IPS-20b (cell line): ENCODE measurements at regions not wholly inside any gene's neighbourhood (a gene's known extent, or its start where the extent isn't known, plus 50 kb on each side); places are given as distances from the start of the nearest gene placed in this dataset.

Experiments
- H3K27ac ChIP-seq: one replicate; pipeline ENCODE4 v1.5.1; 2013; ENCODE audit warnings: low read length
- H3K27me3 ChIP-seq: 2 replicates; pipeline ENCODE4 v1.6.1; 2013; ENCODE audit warnings: mild to moderate bottlenecking, low read length, inconsistent platforms; ENCODE audit not compliant: insufficient read depth
- H3K36me3 ChIP-seq: 2 replicates; pipeline ENCODE4 v1.6.1; 2013; ENCODE audit warnings: low read depth, mild to moderate bottlenecking, inconsistent platforms, low read length, moderate library complexity; ENCODE audit not compliant: insufficient read depth
- H3K4me1 ChIP-seq: 2 replicates; pipeline ENCODE4 v1.6.1; 2013; ENCODE audit warnings: mild to moderate bottlenecking, control low read depth, inconsistent platforms, low read length, moderate library complexity; ENCODE audit not compliant: insufficient read depth
- H3K4me3 ChIP-seq: 2 replicates; pipeline ENCODE4 v1.5.1; 2013; ENCODE audit warnings: mild to moderate bottlenecking, low read length, inconsistent platforms
- H3K9ac ChIP-seq: 2 replicates; pipeline ENCODE4 v1.6.1; 2013; ENCODE audit warnings: low read depth, mild to moderate bottlenecking, inconsistent platforms, low read length, moderate library complexity
- H3K9me3 ChIP-seq: 2 replicates; pipeline ENCODE4 v1.6.1; 2013; ENCODE audit warnings: mild to moderate bottlenecking, low read depth, low read length, inconsistent platforms; ENCODE audit not compliant: insufficient read depth

DNA sequence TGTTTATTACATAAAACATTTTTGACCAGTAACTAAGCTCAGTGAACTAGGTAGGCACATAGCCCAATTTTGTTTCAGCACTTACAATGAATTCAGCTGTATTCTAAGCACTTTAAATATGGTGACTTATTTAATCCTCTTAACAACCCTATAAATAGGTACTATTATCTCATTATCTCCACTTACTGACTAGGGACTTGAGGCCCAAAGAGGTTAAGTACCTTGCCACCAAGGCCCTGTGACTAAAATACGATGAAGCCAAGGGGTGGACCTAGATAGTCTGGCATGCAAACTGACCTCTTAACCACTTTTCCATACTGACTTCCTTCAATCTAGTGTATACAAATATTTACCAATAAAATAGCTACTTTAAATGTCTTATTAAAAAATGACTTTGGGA lies 266.4 kb downstream of the ZNF608 start:
- Histone ChIP-seq H3K9ac (no peak overlapping the region), H3K27ac (no peak overlapping the region)

DNA sequence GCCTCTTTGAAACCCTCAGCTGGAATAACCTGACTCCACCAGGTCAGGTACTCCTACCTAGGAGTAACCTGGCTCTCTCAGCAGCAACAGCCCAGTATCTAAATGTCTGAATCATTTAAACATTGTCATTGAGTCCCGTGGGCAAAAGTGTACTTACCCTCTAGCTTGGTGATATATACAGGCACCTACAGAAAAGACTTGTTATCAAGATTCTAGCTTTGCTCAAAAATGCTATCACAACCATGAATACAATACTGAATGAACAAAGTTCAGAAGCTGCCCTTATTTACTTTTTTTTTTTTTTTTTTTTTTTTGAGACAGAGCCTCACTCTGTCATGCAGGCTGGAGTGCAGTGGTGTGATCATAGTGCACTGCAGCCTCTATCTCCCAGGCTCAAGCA lies 268.2 kb downstream of the ZNF608 start:
- Histone ChIP-seq H3K27me3 (no peaks in the 10 kb centered on the region), H3K4me3 (no peak overlapping the region), H3K9ac (no peak overlapping the region), H3K9me3 (no peaks in the 10 kb centered on the region), H3K4me1 (peaks cover 19% of the 10 kb centered on the region; the same call in 1 of the 2 replicates), H3K27ac (no peak overlapping the region), H3K36me3 (no peaks in the 10 kb centered on the region)

More for the DNA sequence above, 266.4 kb downstream of the ZNF608 start:
- Histone ChIP-seq H3K36me3 (no peaks in the 10 kb centered on the region), H3K4me3 (no peak overlapping the region), H3K27me3 (no peaks in the 10 kb centered on the region), H3K9me3 (no peaks in the 10 kb centered on the region), H3K4me1 (peaks cover 19% of the 10 kb centered on the region; the same call in 1 of the 2 replicates)

DNA sequence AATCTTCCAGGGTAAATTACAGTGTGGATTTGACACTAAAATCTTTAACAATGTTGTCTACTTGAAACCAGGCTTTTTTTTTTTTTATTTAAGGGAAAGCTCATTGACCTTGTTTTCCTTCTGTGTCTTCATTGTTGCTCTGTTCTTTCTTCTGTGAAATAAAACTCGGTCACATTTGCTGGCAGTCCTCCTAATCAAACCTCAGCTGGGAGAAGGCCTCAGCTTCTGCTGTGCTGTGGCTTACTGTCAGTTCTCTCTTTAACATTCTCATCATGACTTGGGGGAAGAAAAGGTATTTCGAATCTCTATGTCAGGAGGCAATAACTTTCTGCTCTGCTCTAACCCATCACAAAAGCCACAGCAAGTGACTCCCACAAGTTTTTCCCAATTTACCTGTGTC lies 268.9 kb downstream of the ZNF608 start:
- Histone ChIP-seq H3K9me3 (no peaks in the 10 kb centered on the region), H3K36me3 (no peaks in the 10 kb centered on the region), H3K9ac (peak overlapping the region; percentile 12; the same call in 1 of the 2 replicates), H3K27me3 (no peaks in the 10 kb centered on the region), H3K27ac (no peak overlapping the region), H3K4me1 (peaks cover 19% of the 10 kb centered on the region; the same call in 1 of the 2 replicates), H3K4me3 (no peak overlapping the region)

DNA sequence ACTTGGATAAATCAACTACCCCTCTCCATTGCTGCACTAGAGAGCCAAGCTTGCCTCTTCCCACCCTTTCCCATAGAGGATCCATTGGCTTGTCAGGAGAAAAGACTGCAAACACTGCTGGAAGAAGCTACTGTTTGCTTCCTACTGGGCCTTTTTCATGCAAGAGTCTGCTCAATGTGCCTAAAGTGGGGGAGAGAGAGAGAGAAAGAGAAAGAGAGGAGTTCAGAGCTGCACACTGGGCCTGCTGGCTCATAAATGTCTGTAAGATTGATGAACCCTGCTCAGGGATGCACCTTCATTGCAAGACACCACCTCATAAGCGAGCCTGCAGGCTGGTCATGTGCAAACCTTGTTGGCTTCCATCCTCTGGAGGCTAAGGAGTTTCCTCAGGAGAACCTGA lies 269.4 kb downstream of the ZNF608 start:
- Histone ChIP-seq H3K9ac (peak overlapping the region; percentile 12; the same call in 1 of the 2 replicates), H3K4me1 (peaks cover 19% of the 10 kb centered on the region; the same call in 1 of the 2 replicates), H3K9me3 (no peaks in the 10 kb centered on the region), H3K36me3 (no peaks in the 10 kb centered on the region), H3K27ac (no peak overlapping the region), H3K27me3 (no peaks in the 10 kb centered on the region), H3K4me3 (peak overlapping the region; percentile 15; the same call in 1 of the 2 replicates)

DNA sequence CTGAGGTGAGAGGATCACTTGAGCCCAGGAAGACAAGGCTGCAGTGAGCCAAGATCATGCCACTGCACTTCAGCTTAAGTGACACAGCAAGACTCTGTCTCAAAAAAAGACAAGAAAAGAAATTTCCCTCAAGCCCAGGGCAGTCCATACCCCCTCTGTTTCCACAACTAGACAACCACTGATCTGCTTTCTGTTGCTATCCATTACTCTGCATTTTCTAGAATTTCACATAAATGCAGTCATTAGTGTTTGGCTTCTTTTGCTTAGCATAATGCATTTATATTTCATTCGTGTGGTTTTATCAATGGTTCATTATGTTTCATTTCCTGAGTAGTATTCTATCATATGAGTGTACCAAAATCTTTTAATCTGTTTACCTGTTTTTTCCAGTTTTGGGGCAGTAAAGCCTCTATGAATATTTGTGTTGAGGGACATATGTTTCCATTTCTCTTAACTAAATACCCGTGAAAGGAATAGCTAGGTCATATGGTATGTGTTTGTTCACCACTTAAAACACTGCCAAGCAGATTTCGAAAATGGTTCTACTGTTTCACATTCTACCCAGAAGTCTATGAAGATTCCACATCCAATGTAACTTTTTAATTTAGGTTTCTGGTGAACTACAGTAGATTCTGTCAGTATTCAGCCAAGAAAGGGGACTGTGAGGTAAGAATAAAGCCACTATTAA lies 271.8 kb downstream of the ZNF608 start:
- Histone ChIP-seq H3K9ac (no peak overlapping the region), H3K36me3 (no peaks in the 10 kb centered on the region), H3K4me3 (no peak overlapping the region), H3K27me3 (no peaks in the 10 kb centered on the region), H3K4me1 (peaks cover 22% of the 10 kb centered on the region), H3K27ac (no peak overlapping the region), H3K9me3 (no peaks in the 10 kb centered on the region)

DNA sequence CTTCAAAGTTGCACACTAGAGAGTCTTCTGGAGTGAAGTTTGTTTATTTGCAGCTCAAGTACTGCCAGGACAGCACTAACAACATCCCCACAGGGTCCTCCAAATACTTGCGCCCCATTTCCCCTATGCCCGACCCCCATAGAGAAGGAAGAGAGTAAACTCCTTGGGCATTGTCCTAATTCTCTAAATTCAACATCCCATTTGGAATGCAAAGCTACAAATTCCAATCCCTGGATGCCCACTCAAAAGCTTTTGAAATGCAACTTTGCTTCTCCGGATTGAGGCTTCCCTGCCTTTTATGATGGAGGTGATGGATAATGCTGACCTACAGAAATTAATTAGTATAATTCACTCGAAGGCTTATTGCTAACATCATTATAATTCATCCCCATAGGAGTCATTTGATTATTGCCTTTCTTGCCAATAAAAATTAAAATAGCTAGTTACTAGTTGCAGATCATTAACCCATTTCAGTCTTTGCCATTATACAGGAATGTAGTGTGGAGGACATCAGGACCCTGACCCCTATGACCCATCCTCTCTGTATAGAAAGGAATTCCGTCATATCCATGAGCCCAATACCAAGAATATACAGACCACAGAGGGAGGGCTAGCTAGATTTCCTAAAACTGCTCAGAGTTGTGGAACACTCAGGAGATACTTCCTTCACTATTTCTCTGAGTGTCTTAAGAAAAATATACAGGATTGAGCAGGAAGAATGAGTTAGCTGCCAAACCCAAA lies 277.6 kb downstream of the ZNF608 start:
- no peaks in the 10 kb centered on the region for H3K27me3 ChIP-seq
- no peaks in the 10 kb centered on the region for H3K9me3 ChIP-seq
- peak overlapping the region; percentile 21; the same call in 1 of the 2 replicates for H3K4me3 ChIP-seq
- H3K36me3 ChIP-seq = no peaks in the 10 kb centered on the region
- H3K9ac ChIP-seq = 0 out of 2 replicates have a peak overlapping the region, but pooled peaks have one; percentile 35
- no peak overlapping the region for H3K27ac ChIP-seq
- peaks cover 30% of the 10 kb centered on the region for H3K4me1 ChIP-seq

DNA sequence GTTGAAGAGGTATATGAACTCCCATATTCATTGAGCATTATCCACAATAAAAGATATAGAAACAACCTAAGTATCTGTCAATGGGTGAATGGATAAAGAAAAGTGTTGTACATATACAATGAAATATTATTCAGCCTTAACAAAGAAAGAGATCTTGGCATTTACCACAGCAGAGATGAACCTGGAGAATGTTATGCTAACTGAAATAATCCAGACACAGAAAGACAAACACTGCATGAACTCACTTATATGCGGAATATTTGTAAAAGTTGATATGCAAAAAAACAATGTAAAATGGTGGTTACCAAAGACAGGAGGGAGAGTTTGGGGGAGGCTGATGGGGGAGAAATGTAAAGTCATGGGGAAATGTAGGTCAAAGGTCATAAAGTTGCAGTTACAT lies 278.7 kb downstream of the ZNF608 start:
- H3K9me3 ChIP-seq = no peaks in the 10 kb centered on the region
- H3K27ac ChIP-seq = peak overlapping the region; percentile 34
- no peaks in the 10 kb centered on the region for H3K36me3 ChIP-seq
- H3K9ac ChIP-seq = 0 out of 2 replicates have a peak overlapping the region, but pooled peaks have one; percentile 18
- peaks cover 30% of the 10 kb centered on the region for H3K4me1 ChIP-seq
- no peaks in the 10 kb centered on the region for H3K27me3 ChIP-seq
- no peak overlapping the region for H3K4me3 ChIP-seq

DNA sequence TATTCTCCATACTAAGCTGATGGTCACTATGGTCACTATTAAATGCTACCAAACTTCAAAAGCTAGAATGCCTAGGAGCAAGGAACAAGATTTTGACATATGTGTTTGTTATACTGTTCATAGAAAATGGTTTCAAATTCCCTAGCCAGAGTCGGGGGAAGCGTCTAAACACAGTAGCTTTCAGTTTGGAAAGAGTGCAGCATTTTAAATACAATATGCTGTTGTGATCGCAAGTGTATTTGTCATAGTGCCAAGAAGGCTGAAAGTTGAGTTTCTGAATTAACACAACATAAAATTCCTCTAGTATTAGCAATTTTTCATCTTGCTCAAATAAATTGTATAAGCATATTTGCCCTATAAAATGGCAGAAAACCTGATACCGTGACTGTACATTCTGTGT lies 280.4 kb downstream of the ZNF608 start:
- Histone ChIP-seq H3K4me3 (no peak overlapping the region), H3K9ac (no peak overlapping the region), H3K27me3 (no peaks in the 10 kb centered on the region), H3K27ac (peak overlapping the region; percentile 3), H3K4me1 (peaks cover 30% of the 10 kb centered on the region), H3K9me3 (no peaks in the 10 kb centered on the region), H3K36me3 (no peaks in the 10 kb centered on the region)

DNA sequence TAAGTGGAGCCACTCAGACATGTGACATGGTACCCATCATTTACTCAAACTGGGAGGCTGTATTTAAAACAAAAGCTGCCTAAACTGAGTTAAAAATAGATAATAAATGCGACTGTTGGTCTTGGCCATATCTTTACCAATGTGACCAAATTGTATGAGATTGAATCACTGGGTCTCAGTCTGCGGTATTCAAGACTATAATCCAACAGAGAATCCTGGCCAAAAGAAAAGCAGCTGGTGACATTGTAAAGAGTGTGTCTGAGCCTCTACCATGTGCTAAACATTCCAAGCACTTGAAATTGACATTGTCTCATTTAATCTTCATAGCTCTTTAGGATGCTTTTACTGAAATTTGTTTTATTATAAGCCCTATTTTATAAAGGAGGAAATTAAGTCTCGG lies 282.6 kb downstream of the ZNF608 start:
- H3K9me3 ChIP-seq = no peaks in the 10 kb centered on the region; the same call in 1 of the 2 replicates
- H3K27me3 ChIP-seq = no peaks in the 10 kb centered on the region
- no peak overlapping the region for H3K27ac ChIP-seq
- no peak overlapping the region for H3K9ac ChIP-seq
- H3K4me3 ChIP-seq = no peak overlapping the region
- H3K36me3 ChIP-seq = no peaks in the 10 kb centered on the region
- peaks cover 18% of the 10 kb centered on the region for H3K4me1 ChIP-seq

DNA sequence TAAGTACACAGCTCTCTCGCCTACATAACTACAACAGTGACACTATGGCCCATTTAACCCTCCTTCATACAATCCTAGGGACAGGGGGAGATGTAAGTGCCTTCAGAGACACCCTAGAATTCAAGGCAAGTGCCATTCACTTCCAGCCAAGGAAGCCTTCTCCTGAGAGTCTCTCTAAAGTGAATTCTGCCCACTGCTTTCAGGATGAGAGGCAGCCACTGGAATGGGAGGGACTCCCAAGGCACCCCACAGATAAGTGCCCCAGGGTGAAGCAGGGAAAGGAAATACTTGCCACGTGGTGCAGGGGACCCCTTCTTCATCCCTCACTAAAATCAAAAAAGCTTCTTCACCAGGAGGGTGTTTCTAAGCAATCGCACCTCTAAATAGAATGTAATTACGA lies 283.7 kb downstream of the ZNF608 start:
- no peaks in the 10 kb centered on the region; the same call in 1 of the 2 replicates for H3K9me3 ChIP-seq
- H3K9ac ChIP-seq = no peak overlapping the region
- no peaks in the 10 kb centered on the region for H3K36me3 ChIP-seq

DNA sequence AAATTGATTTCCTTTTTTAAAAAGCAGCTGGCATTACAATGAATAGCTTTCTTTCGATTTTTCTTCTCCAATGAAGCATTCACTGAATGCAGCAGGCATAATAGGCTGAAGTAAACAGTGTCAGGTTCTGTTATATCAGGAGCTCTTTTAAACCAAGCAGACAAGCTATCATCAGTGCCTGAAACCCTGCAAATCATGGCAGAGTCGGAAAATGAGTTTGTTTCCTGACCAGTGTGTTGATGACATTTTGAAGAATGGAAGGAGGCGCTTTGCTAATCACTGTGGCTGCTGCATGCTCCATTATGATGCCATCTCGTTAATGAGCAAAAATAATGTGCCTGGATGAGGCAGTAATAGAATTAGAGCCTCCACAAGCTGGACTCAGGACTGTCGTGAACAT lies 284.5 kb downstream of the ZNF608 start:
- no peaks in the 10 kb centered on the region; the same call in 1 of the 2 replicates for H3K9me3 ChIP-seq
- no peak overlapping the region for H3K9ac ChIP-seq
- no peak overlapping the region for H3K27ac ChIP-seq
- H3K36me3 ChIP-seq = no peaks in the 10 kb centered on the region
- H3K4me1 ChIP-seq = peaks cover under 1% of the 10 kb centered on the region; the same call in 1 of the 2 replicates
- no peaks in the 10 kb centered on the region for H3K27me3 ChIP-seq
- H3K4me3 ChIP-seq = no peak overlapping the region

More for the DNA sequence above, 283.7 kb downstream of the ZNF608 start:
- Histone ChIP-seq H3K27ac (no peak overlapping the region), H3K4me1 (peaks cover 9% of the 10 kb centered on the region), H3K27me3 (no peaks in the 10 kb centered on the region), H3K4me3 (no peak overlapping the region)
